ENCODE measurements at regions not wholly inside any gene's neighbourhood (a gene's known extent, or its start where the extent isn't known, plus 50 kb on each side); places are given as distances from the start of the nearest gene placed in this dataset.
"Not testable (repeated sequence)": the region's sequence is repeated elsewhere in the genome, so short reads cannot be mapped to it uniquely, and the experiment has no call there.

DNA sequence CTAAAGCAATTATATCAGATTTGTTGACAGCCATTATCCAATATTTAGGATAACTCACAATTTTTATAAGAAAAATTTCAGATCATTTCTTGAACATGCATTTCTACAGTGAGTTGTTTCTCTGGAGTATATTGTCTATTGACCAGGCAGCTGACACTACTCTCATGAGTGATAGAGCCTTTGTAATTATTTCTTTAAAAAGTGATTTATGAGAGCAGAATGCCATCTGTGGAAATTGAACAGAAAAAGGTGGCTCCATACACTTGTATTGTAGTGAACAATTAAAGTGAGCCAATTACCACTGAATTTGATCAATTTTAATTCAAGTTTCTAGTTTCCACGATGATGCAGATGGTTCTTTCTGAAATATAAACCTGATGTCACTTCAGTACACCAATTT, 855.4 kb downstream of the TAF11L14 start:
- DNase-seq: no peak

DNA sequence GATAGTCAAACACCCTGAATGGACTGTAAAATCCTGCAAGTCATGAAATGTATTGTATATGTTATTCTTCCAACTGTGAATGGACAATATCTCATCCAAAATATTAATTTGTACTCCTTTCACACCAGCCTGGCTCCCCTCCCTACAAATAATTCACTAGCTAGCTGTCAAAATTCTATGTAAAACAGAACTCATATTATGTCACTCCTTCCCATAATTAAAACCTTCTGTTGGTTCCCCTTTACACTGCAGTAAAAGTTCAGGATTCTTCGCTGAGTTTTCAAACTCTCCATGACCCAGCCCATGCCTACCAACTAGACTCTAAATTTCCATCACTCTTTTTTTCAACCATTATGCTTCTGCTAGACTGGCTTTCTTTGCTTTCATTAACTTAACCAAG, 857.1 kb downstream of the TAF11L14 start:
- no peak for DNase-seq

GRCh38 chr5:18495157-18495556, 860.9 kb downstream of the TAF11L14 start:
- no peak for DNase-seq

- DNase-seq: no peak
Observed at GRCh38 chr5:18496041-18496440, 861.8 kb downstream of the TAF11L14 start.

DNA sequence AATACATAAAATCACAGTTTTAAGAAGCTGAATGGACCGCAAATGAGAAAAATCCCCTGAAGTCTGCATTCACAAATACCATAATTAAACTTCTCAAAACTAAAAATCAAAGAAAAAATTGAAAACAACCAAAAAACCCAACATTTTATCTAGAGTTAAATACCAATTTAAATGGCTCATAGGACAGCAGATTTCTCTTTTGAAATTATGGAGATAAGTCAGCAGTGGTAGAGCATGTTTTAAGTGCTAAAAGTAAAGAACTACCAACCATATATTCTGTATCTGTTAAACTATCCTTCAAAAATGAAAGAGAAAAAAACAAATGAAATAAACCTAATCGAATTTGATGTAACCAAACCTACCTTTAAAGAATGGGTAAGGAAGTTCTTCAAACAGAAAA, 862.8 kb downstream of the TAF11L14 start:
- DNase-seq: no peak

DNA sequence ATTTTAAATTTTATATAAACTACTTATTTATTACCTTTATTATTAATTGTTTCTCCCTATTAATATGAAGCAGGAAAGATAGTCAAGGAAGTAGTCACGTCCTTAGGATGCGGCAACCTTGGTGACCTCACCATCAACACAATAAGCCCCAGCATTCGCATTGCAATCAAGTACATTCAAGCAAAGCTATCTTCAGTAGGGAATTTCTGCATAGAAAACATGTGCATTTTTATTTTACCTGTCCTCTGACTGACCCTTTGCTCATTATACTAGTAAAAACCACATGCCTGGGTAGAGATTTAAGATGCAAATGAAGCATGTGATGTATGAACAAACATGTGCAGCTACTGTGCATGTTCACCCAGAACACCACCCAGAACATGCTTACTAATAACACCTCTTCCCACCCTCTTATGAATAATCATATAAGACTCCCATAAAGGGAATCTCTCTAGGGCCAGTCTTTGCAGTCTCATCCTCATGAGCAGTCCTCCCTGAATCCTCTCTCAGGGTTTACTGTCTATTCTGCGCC, 869.6 kb downstream of the TAF11L14 start:
- no peak for DNase-seq

DNA sequence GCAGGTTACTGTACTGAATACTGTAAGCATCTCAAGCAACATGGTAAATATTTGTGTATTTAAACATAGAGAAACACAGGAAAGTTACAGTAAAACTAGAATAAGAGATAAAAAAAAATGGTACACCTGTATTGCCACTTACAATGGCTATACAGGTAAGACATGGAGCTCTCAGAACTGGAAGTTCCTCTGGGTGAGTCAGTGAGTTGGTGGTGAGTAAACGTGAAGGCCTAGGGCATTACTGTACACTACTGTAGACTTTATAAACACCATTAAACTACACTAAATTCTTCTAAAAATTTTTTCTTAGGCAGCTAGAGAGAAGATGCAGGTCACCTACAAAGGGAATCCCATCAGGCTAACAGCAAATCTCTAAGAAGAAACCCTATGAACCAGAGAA, 872.9 kb downstream of the TAF11L14 start:
- no peak for DNase-seq

DNA sequence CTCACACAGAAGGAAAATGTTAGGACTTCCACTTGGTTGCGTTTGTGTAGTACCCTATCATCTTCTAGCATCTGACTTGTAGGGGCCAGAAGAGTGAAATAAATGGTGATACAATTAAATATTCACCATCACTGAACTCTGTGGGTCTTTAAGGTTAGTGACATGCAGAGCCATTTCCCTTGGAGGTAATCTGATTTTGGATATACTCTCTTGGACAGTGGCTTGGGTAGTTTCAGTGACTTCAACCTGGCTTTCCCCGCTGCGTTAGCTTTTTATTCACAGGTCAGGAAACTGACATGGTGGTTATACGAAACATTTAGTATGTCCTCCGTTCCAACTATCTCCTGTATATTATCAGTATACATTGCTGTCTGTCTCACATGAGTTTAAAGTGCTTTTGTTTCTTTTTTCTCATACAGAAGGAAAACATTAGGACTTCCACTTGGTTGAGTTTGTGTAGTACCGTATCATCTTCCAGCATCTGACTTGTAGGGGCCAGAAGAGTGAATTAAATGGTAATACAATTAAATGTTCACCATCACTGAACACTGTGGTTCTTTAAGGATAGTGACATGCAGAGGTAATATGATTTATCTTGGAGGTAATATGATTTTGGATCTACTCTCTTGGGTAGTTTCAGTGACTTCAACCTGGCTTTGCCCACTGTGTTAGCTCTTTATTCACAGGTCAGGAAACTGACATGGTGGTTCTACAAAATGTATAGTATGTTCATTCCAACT, 883.6 kb downstream of the TAF11L14 start:
- no peak for DNase-seq

DNA sequence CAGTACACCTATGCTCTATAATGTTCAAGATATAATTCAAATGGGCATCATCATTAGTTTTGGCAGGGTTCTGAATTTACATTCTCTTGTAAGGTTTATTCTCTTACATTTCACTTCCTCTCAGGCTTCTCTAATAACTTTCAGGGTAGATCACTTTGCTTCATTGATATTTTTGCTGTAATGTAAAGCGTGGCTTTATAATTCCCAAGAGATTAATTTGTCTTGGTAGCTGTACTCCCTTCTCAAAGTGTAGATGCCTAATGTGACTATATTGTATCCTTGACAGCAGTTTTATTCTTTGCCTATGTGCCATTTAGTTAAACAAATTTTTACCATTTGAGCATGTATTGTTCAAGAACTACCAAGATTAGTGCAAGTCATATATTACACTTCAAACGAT, 889.1 kb downstream of the TAF11L14 start:
- peak; percentile 15 for DNase-seq

- DNase-seq: no peak
Observed at GRCh38 chr5:18526792-18527405, 892.6 kb downstream of the TAF11L14 start.

- no peak for DNase-seq
Observed at GRCh38 chr5:18533137-18533536, 898.9 kb downstream of the TAF11L14 start.

DNA sequence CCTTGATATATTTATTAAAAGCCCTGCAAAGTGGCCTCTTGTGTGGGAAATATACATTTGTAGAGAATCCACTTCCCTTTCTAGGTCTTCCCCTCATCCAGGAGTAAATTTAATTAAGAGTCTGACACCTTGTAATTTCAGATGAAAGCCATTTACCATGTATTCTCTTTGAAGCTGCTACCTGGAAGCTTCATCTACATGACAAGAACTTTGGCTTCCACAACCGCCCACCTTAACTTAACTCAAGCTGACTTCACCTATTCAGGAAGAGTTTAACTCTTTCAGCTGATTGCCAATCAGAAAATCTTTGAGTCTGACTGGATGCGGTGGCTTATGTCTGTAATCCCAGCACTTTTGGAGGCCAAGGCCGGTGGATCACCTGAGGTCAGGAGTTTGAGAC, 899.9 kb downstream of the TAF11L14 start:
- DNase-seq: no peak

- DNase-seq: not testable (repeated sequence)
Observed at GRCh38 chr5:18535753-18536152, 901.5 kb downstream of the TAF11L14 start.

DNA sequence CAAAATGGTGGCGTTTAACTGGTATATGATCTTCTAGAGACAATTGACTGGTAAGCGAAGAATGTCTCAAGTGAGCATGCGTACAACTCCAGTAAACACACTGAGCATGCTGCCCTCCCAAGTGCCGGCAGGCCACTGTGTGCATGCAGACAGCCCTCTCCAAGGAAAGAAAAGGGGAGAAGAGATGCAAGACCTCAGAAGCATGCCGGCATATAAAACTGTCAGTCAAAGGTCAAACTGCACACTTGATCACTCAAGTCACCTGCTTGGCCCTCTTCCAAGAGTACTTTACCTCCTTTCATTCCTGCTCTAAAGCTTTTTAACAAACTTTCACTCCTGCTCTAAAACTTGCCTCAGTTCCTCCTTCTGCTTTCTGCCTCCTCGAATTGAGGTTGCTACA, 910.2 kb downstream of the TAF11L14 start:
- DNase-seq: no peak

GRCh38 chr5:18546591-18546990, 912.3 kb downstream of the TAF11L14 start:
- DNase-seq: no peak

DNA sequence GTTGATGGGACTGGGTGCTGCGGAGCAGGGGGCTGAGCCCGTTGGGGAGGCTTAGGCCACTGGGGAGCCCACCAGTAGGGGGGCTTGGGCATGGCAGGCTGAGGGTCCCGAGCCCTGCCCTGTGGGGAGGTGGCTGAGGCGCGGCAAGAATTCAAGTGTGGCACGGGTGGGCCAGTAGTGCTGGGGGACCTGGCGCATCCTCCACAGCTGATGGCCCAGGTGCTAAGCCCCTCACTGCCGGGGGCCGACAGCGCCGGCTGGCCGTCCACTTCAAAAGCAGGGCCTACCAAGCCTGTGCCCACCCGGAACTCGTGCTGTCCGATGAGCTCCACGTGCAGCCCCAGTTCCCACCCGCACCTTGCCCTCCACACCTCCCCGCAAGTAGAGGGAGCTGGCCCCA, 917.5 kb downstream of the TAF11L14 start:
- no peak for DNase-seq

DNA sequence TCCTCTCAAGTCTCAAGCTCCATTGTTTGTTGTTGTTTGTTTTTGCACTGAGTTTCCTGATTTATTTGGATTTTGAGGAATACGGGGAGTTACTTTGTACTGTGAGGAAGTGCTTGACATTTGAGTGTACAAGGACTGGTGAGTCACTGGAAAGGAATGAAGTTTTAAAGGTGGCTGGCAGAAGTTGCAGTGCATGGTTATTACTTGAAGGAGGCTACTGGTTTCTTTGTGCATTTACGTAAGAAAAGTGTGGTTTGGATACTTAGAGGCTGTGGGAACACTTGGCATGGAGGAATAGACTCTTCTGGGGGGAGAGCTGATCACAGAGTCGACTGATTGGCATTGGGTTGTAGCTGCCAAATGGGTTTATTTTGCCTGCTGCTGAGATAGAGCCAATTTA, 919.0 kb downstream of the TAF11L14 start:
- DNase-seq: no peak

- DNase-seq: no peak
Observed at GRCh38 chr5:18560602-18561001, 926.3 kb downstream of the TAF11L14 start.

- no peak for DNase-seq
Observed at GRCh38 chr5:18563853-18564252, 929.6 kb downstream of the TAF11L14 start.

- DNase-seq: no peak
Observed at GRCh38 chr5:18566671-18567070, 932.4 kb downstream of the TAF11L14 start.

GRCh38 chr5:18576586-18576985, 942.3 kb downstream of the TAF11L14 start:
- DNase-seq: no peak

- DNase-seq: no peak
Observed at GRCh38 chr5:18601185-18601584, 966.9 kb downstream of the TAF11L14 start.

GRCh38 chr5:18602402-18602801, 968.1 kb downstream of the TAF11L14 start:
- DNase-seq: no peak

- no peak for DNase-seq
Observed at GRCh38 chr5:18605186-18605585, 970.9 kb downstream of the TAF11L14 start.

DNA sequence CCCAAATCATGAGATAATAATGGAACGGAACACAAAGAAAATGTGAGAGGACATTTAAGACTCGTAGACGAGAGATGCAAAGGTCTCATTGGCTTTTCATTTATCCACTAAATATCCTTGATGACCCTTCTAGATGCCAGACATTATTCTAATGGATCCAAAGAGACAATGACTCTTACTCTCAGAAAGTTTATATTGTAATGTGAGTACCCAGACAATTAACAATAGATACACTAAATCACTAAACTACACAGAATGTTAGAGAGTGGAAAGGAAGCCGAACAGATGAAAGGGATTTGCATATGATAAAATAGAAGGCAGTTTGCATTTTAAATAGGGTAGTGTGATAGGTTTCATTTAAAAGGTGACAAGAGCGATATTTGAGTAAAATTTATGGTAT, 973.3 kb downstream of the TAF11L14 start:
- no peak for DNase-seq

Measured in NCI-H2171 (cell line).